ENCODE measurements at regions not wholly inside any gene's neighbourhood (a gene's known extent, or its start where the extent isn't known, plus 50 kb on each side); places are given as distances from the start of the nearest gene placed in this dataset.

GRCh38 chr9:13744261-13744901 is 464.9 kb upstream of the MPDZ start:
- DNase-seq: no peak

DNA sequence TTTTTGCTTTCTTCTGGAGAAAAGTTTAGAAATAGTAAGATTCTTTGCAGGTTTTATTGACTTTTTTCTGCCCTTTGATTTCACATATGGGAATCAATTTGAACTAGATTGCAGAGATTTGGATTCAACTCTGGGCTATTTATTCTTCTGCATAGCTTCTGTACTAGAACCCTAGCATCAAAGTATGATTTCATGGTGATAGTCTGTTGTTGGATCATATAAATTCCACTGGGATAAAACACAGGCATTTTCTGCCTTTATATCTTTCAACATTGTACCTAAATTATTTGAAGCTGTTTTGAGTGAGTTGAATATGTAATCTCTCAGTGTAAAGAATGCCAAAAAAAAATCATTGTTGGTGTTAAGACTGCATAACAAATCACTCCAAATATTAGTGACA is 458.4 kb upstream of the MPDZ start:
- DNase-seq: no peak

DNA sequence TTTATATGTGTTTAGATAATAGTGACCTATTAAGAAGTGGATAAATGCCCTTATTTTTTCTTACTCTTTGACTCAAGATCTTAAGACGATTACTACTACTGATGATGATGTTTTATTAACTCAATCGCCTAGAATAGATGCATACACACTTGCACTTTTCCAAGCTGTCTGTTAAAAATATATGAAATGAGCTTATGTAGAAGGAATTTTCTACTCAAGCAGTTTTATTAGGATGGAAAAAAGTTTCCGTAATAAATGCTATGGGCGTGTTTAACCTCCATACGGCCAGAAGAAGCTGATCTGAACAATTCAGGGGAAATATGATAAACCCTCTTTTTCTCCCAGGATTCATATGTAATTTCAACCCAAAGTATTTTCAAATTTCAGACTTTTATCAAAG is 455.7 kb upstream of the MPDZ start:
- DNase-seq: no peak

DNA sequence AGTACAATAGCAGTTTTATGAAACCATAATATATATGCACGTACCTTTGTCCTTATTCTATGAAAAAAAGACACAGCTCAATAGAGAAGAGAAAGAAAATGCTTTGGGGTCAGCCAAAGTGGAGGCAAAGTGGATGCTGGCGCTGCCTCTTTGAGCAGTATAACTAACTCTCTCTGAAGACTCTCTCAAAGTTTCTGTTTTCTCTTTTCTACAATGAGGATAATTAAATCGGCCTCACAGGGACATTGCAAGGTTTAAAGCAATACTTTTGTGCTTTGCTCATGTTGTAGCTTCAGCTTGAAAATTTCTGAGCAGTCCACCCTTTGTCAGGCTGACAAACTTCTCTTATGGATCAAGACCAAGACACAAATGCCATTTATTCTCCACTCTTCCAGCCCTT is 455.1 kb upstream of the MPDZ start:
- DNase-seq: no peak

GRCh38 chr9:13732290-13732689 is 452.8 kb upstream of the MPDZ start:
- no peak for DNase-seq

DNA sequence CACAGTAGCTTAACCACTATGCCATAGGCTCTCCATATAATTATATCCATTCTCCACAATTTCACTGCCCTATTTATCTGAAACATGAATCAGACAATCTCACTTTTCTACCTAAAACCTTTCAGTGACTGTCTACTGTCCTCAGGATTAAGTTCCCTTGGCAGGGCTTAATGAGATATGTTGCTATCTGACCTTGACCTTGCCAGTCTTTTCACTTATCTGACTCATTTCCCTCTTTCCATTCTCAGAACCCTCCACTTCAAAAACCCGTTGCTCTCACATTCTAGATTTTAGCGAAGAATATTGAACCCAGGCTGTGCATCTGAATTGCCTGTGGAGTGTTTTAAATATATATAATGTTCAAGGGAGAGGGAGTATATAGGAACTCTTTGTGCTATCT is 452.1 kb upstream of the MPDZ start:
- DNase-seq: no peak

DNA sequence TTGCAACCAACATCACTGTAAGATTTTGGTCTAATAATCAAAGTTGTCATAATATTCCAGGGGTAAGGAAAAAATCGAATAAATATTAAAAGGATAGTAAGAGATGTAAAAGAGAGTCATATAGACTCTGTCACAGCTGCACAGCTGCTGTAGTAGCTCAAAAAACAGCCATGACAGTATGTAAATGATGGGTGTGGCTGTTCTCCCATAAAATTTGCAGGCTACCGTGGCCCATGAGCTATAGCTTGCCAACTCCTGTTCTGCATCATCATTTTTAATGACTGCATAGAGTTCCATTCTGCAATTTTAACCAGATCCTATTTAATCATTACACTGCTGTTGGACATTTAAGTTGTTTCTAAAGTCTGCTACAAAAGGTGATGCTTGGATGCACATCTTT is 450.5 kb upstream of the MPDZ start:
- no peak for DNase-seq

- no peak for DNase-seq
Observed at GRCh38 chr9:13728917-13729811, 449.7 kb upstream of the MPDZ start.

DNA sequence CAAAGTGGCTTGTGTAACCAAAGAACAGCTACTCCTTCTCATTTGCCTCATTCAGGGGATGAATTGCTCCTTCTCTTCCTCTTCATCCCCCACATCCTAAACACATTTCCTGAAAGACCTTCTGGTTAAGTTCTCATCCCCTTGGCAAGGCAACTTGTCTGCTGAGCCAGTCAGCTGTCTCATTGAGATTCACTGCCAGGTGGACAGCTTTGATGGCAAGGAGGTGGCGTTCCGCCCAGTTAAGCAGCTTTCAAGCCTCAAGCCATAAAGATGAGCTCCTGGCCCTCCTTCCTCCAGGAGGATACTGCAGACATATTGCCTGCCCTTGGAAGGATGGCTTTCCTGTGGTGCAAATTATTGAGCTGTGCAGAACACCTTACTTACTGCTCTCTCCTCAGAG is 448.6 kb upstream of the MPDZ start:
- no peak for DNase-seq

GRCh38 chr9:13726746-13727145 is 447.3 kb upstream of the MPDZ start:
- no peak for DNase-seq

DNA sequence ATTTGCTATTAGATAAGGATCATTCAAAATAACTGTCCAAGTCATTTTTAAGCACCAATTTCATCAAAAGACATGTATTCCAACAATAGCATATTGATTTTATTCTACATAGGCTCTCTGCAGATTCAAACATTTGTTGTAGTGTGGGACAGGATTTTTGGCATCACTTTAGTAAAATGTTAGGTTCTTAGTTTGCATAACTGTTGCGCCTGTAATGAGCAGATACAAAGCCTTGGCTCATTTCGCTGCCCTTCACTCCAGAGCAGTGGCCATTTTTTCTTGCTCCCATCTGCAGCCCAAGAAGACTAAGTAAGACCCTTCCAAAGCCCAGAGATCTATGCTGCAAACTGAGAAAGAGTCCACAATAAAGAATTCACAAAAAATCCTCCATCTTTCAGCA is 446.0 kb upstream of the MPDZ start:
- no peak for DNase-seq

DNA sequence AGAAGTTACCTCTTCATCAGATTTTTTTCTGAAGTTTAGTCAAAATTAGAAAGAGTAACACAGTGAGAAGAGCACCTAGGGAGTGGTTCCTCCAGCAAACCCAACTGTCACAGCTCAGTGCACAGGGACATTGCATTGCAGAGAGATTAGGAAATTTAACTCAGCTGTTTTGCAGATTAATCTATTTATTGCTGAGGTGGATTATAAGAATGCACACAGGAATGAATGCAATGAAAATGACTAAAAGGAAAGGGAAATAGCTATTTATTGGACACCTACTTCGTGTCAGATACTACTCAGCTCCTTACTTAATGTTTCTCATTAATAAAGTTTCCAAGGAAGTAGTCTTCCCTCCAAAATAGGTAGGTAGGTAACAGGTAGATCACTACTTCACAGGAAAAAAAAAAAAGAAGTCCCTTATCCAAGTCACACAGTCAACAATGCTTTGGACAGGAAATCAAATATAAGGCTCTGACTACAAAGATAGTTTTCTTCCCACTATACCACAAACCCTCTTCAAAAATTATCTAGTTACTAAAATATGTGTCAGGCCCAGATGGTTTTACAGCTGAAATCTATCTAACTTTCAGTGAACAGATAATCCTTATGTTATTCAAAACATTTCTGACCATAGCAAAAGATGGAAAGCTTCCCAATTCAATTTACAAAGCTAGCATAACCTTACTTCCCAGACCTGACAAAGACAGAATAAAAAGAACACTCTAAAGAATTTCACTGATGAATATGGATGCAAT is 442.2 kb upstream of the MPDZ start:
- DNase-seq: no peak

GRCh38 chr9:13719981-13720676 is 440.6 kb upstream of the MPDZ start:
- no peak for DNase-seq

DNA sequence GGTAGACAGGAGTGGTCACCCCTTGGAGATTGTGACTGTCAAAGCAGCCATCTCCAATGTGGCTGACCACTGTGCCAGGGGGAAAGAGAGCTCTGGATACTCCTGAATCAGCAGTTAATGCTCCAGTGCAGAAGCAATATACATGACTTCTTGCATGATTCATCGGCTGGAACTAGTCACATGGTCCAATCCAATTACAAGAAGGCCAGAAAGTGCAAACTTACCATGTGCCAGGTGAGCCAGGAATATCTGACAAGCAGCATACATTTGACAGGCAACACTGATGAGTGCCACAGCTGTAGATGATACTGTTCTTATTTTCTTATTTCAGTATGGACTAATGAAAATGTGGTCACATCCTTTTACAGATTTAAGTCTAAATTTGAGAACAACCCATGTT is 440.0 kb upstream of the MPDZ start:
- no peak for DNase-seq

GRCh38 chr9:13718539-13718938 is 439.0 kb upstream of the MPDZ start:
- no peak for DNase-seq

DNA sequence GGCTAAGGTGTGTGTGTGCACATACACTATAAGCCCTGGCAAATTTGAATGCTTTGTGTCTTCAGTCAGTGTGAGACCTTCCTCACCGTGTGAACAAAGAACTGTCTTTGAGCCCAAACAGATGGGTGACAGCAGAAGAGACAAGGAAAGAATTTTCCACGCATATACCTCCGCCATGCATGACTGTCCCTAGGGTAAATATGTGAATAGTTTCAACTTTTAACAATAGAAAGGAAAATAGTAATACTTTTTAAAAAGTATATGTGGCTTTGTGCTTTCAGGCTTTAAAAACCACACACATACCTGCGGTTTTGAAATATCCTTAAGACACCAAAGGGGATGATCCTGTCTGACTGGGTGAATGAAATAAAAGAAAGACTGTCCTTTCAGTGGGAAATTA is 438.6 kb upstream of the MPDZ start:
- no peak for DNase-seq

DNA sequence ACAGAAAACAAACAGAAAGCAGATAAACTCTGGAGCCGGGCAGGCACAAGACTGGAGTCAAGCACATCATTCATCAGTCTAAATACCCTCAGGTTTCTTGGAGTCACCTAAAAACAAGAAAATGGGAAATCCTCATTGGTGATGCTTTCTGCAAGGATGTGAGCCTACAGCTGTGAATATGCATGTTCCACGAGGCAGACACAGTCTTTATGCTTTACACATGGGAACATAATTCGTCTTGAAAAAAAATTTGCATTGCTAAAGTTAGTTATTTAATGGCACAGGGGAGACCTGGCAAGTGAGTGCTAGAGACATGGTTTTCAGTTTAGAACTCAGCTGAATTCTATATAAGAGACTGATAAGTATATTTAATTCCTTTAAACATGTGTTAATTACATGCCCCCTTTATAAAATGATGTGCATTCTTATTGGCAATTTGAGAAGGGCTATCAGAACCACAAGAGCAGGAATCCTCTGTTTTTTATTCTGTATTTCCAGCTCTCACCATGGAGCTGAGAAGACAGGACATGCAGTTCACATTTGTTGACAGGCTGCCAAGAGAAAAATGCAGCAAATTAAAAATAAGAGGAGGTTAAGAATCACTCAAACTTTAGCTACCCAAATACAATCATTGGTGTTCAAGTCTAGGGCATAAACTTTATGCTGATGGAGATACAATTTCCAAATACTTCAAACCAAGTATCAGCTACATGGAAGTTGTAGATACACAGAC is 438.0 kb upstream of the MPDZ start:
- no peak for DNase-seq

DNA sequence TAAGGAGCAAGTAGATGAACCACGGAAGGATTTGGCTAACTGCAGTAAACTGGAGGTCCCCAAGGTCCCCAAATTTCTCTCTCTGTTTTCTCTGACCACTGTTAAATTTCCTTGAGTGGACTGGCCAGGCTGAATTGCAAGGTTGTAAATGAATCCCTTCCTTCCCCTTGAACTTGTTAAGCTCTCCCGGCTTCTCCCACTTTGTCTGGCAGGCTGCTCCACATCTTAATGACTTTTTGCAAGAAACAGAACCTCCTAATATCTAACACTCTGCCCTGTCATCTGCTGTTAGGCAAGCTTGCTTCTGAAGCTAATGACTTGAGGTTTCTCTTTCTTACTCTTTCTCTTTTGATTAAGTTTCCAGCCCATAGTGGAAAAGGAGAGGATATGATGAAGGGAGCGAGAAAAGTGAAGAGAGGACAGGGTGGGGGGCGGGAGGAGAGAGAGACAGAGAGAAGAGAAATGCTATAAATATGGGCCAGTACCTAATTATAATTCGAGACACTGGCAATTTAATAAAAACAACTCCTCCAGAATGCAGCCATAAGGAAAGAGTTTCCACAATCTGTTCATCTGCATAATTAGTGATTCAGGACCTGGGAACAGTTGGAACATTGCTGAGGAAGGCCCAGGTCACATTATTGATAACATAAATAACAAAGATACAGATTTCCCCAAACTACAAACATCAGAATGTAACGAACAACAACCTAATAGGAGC is 437.3 kb upstream of the MPDZ start:
- DNase-seq: no peak

- DNase-seq: no peak
Observed at GRCh38 chr9:13716090-13716489, 436.6 kb upstream of the MPDZ start.

DNA sequence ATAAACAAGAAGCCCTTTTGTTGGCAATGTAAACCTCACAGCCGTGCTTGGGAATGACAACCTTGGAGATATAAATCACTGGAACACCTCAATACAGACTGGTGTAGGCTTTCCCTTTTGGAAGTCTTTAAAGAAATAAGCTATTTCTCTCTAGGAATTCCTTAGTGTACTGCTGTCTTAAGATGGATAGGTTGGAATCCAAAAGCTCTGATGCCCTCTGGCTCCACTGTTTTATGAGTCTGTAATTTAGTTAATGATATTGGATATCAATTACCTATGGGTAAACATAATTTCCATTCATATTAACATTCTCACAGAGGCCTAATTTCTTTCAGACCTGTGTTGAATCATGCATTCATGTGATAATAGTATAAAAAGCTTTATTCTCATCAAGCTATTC is 435.9 kb upstream of the MPDZ start:
- DNase-seq: no peak

GRCh38 chr9:13707612-13708576 is 428.4 kb upstream of the MPDZ start:
- DNase-seq: no peak

Data from NCI-H1105 (cell line).